ENCODE measurements at regions not wholly inside any gene's neighbourhood (a gene's known extent, or its start where the extent isn't known, plus 50 kb on each side); places are given as distances from the start of the nearest gene placed in this dataset.

DNA sequence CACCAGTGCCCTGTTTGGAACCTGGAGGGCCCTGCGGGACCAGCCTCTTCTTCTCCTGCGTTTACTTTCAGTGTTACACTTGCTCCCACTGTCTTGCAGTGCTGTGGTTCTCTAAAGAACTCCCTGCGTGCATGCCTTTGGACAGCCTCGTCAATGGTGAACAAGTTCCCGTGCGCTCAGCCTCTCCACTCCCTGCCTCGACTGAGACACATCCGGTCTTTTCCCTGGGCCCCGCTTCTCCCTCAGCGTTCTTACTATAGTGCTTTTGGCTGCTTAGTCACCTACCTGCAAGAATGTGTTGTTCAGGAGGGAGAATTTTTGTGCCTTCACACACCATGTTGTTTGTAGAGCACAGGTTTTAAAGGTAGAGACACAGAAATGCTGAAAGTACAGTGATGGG is 520.7 kb upstream of the MKI67 start:
- H3K9me3 ChIP-seq (replicated peaks; ENCODE audit: control insufficient read depth, insufficient read depth, low read depth, low read length) = no peaks in the 10 kb centered on the region
- H4K20me1 ChIP-seq (replicated peaks; ENCODE audit: control insufficient read depth, insufficient read depth, low read length) = no peaks in the 10 kb centered on the region
- no peak overlapping the region for H3K9ac ChIP-seq (ENCODE audit: insufficient read depth in 1 of 2, low read depth in 2 of 2, low read length in 2 of 2)
- 0 out of 2 replicates have a peak overlapping the region, but pooled peaks have one; percentile 45 for H2AFZ ChIP-seq (ENCODE audit: low read depth, low read length)
- DNase-seq (ENCODE audit: extremely low read depth in 1 of 4, low spot score in 3 of 4) = no peak
- ChIA-PET CTCF (ENCODE audit: low intra/inter-chr PET ratio) (no interaction called here), POLR2A (no interaction called here)
- no peak for FAIRE-seq
- no TSS peak for BruUV-seq (replicated peaks)
- no peak for ATAC-seq
- no peak overlapping the region for H3K4me3 ChIP-seq
- no peak overlapping the region for H3K4me2 ChIP-seq (ENCODE audit: insufficient read depth, low read length)
- H3K9me1 ChIP-seq (ENCODE audit: control insufficient read depth, insufficient read depth, low read length) = no peaks in the 10 kb centered on the region
- no peak overlapping the region for H3K27ac ChIP-seq (ENCODE audit: extremely low read depth, low read depth, low read length)
- no peaks in the 10 kb centered on the region for H3K27me3 ChIP-seq (ENCODE audit: control insufficient read depth in 2 of 2, insufficient read depth in 2 of 2, low read length in 2 of 2)
- in situ Hi-C loops (cut with MboI) (no loop called here), intact Hi-C loops (cut with micrococcal nuclease) (no loop called here)
- H3K4me1 ChIP-seq (replicated peaks in 1 of 2; ENCODE audit: control insufficient read depth in 2 of 2, insufficient read depth in 2 of 2, low read length in 2 of 2) = no peaks in the 10 kb centered on the region
- TF ChIP-seq RUNX1 (IDR thresholded peaks at IDR 0.05; ENCODE audit: low read depth) = no peak
- no peak for TF ChIP-seq ZNF175 (CRISPR knock-in tag; IDR thresholded peaks at IDR 0.05; ENCODE audit: low read depth)
- TF ChIP-seq ATF7 (IDR thresholded peaks at IDR 0.05) = no peak
- no peak for TF ChIP-seq SNIP1 (IDR thresholded peaks at IDR 0.05; ENCODE audit: low read depth)
- TF ChIP-seq ZNF41 (CRISPR knock-in tag; conservative IDR thresholded peaks at IDR 0.05) = no peak
- no peaks in the 10 kb centered on the region for H3K36me3 ChIP-seq (ENCODE audit: control insufficient read depth, insufficient read depth, low read length)
- no peaks in the 10 kb centered on the region for H3K79me2 ChIP-seq (ENCODE audit: control insufficient read depth, insufficient read depth, low read length)
- WGBS (ENCODE audit: insufficient coverage, low coverage, missing lambda C conversion rate) = 60% methylated on average over 1 of the region's 10 CpGs

DNA sequence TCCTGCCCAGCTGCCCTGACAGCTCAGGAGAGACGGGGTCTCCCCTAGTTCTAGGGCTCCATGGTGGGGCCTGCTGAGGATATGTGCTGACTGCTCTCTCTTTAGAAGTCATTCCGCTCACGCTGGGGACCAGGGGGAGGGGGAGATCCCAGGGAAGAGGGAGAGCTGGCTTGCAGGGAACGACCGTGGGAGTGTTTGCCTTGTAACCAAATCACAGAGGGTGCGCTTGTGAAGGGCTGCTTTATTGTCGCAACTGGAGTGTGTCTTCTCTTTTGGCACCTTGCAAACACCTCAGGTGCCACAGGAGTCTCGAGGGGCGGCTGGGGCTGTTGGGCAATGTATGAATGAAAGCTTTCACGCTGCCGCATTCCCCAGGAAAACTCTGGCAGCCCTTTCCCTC is 531.3 kb upstream of the MKI67 start:
- in situ Hi-C loops (cut with MboI) (no loop called here), intact Hi-C loops (cut with micrococcal nuclease) (no loop called here)
- H3K9me3 ChIP-seq (replicated peaks; ENCODE audit: control insufficient read depth, insufficient read depth, low read depth, low read length) = no peaks in the 10 kb centered on the region
- H3K27me3 ChIP-seq (ENCODE audit: control insufficient read depth in 2 of 2, insufficient read depth in 2 of 2, low read length in 2 of 2) = no peaks in the 10 kb centered on the region
- FAIRE-seq = no peak
- H3K4me2 ChIP-seq (ENCODE audit: insufficient read depth, low read length) = no peak overlapping the region
- H2AFZ ChIP-seq (ENCODE audit: low read depth, low read length) = no peak overlapping the region
- H3K9me1 ChIP-seq (ENCODE audit: control insufficient read depth, insufficient read depth, low read length) = no peaks in the 10 kb centered on the region
- POLR2A ChIA-PET = interaction anchor here (0.5 to 0.8 kb wide), 2 partner anchors 10 to 50 kb away, joined by 3 to 4 read pairs; no protein-coding TSS in a partner anchor
- no TSS peak for BruUV-seq (replicated peaks)
- H3K4me1 ChIP-seq (replicated peaks in 1 of 2; ENCODE audit: control insufficient read depth in 2 of 2, insufficient read depth in 2 of 2, low read length in 2 of 2) = no peaks in the 10 kb centered on the region; a peak in 1 of 5 replicates
- no peak overlapping the region for H3K27ac ChIP-seq (ENCODE audit: extremely low read depth, low read depth, low read length)
- CTCF ChIA-PET (ENCODE audit: low intra/inter-chr PET ratio) = no interaction called here
- no peak for ATAC-seq
- no peak for DNase-seq (ENCODE audit: extremely low read depth in 1 of 4, low spot score in 3 of 4)
- H4K20me1 ChIP-seq (replicated peaks; ENCODE audit: control insufficient read depth, insufficient read depth, low read length) = no peaks in the 10 kb centered on the region
- H3K4me3 ChIP-seq = no peak overlapping the region
- WGBS (ENCODE audit: insufficient coverage, low coverage, missing lambda C conversion rate) = 51% methylated on average over 3 of the region's 11 CpGs
- no peaks in the 10 kb centered on the region for H3K36me3 ChIP-seq (ENCODE audit: control insufficient read depth, insufficient read depth, low read length)
- TF ChIP-seq NR2C2 (CRISPR knock-in tag; IDR thresholded peaks at IDR 0.05) (no peak), NR2C2 (tag; IDR thresholded peaks at IDR 0.05) (no peak), NCOA6 (IDR thresholded peaks at IDR 0.05) (no peak), BACH1 (tag; IDR thresholded peaks at IDR 0.05) (no peak), ZKSCAN1 (IDR thresholded peaks at IDR 0.05; ENCODE audit: low read depth, low read length) (no peak)
- H3K79me2 ChIP-seq (ENCODE audit: control insufficient read depth, insufficient read depth, low read length) = no peaks in the 10 kb centered on the region
- no peak overlapping the region for H3K9ac ChIP-seq (ENCODE audit: insufficient read depth in 1 of 2, low read depth in 2 of 2, low read length in 2 of 2)

Data from K562 (cell line).